Osteocyte (in vitro differentiated cells): ENCODE measurements at regions not wholly inside any gene's neighbourhood (a gene's known extent, or its start where the extent isn't known, plus 50 kb on each side); places are given as distances from the start of the nearest gene placed in this dataset.

ENCODE experiments used
- DNase-seq: peaks from one replicate; pipeline ENCODE4 v3.0.0; 2021; ENCODE audit warnings: mixed read lengths; ENCODE audit not compliant: unreplicated experiment; ENCODE audit errors: extremely low spot score
- H3K27ac Mint-ChIP-seq: one replicate; pipeline ENCODE4 v1.8.0; 2021; ENCODE audit warnings: mild to moderate bottlenecking, mixed read lengths; ENCODE audit not compliant: unreplicated experiment
- H3K27me3 Mint-ChIP-seq: one replicate; pipeline ENCODE4 v1.8.0; 2021; ENCODE audit warnings: mixed read lengths; ENCODE audit not compliant: unreplicated experiment
- H3K36me3 Mint-ChIP-seq: one replicate; pipeline ENCODE4 v1.8.0; 2021; ENCODE audit warnings: mixed read lengths; ENCODE audit not compliant: unreplicated experiment
- H3K4me1 Mint-ChIP-seq: one replicate; pipeline ENCODE4 v1.8.0; 2021; ENCODE audit warnings: mixed read lengths; ENCODE audit not compliant: unreplicated experiment
- H3K4me3 Mint-ChIP-seq: one replicate; pipeline ENCODE4 v1.8.0; 2021; ENCODE audit warnings: mild to moderate bottlenecking, moderate library complexity, mixed read lengths; ENCODE audit not compliant: unreplicated experiment
- H3K9me3 Mint-ChIP-seq: one replicate; pipeline ENCODE4 v1.8.0; 2021; ENCODE audit warnings: mixed read lengths; ENCODE audit not compliant: unreplicated experiment
- TF ChIP-seq, protein P1 (sequence below): fragments of 200-600 bp; sonication (generic); IDR thresholded peaks from 2 replicates; pipeline ENCODE4 v1.5.0; 2021; ENCODE audit warnings: antibody characterized with exemption, mild to moderate bottlenecking, moderate library complexity

DNA sequence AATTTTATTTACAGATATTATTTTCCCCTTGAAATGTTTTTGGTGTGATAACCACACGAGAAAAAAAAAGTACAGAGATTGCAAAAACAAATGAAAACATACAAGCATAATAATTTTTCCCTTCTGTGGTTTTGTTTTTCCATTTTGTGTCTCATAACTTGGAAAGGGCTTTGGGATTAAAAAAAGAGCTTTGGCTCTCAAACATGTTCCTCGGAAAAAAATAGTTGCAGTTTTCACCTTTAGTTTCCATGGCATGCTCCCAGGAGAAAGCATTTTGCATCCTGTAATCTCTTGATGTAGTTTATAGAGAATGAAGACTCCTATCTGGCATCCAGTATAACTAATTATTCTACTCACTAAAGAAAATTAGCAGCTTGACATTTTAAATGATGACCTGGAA is 362.1 kb upstream of the PDGFD start:
- H3K36me3 Mint-ChIP-seq = no peaks in the 10 kb centered on the region
- no peak overlapping the region for H3K4me3 Mint-ChIP-seq
- no peak overlapping the region for H3K27ac Mint-ChIP-seq
- TF ChIP-seq, protein P1, sequence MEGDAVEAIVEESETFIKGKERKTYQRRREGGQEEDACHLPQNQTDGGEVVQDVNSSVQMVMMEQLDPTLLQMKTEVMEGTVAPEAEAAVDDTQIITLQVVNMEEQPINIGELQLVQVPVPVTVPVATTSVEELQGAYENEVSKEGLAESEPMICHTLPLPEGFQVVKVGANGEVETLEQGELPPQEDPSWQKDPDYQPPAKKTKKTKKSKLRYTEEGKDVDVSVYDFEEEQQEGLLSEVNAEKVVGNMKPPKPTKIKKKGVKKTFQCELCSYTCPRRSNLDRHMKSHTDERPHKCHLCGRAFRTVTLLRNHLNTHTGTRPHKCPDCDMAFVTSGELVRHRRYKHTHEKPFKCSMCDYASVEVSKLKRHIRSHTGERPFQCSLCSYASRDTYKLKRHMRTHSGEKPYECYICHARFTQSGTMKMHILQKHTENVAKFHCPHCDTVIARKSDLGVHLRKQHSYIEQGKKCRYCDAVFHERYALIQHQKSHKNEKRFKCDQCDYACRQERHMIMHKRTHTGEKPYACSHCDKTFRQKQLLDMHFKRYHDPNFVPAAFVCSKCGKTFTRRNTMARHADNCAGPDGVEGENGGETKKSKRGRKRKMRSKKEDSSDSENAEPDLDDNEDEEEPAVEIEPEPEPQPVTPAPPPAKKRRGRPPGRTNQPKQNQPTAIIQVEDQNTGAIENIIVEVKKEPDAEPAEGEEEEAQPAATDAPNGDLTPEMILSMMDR = no peak
- no peaks in the 10 kb centered on the region for H3K27me3 Mint-ChIP-seq
- H3K9me3 Mint-ChIP-seq = no peaks in the 10 kb centered on the region
- no peaks in the 10 kb centered on the region for H3K4me1 Mint-ChIP-seq
- no peak for DNase-seq

DNA sequence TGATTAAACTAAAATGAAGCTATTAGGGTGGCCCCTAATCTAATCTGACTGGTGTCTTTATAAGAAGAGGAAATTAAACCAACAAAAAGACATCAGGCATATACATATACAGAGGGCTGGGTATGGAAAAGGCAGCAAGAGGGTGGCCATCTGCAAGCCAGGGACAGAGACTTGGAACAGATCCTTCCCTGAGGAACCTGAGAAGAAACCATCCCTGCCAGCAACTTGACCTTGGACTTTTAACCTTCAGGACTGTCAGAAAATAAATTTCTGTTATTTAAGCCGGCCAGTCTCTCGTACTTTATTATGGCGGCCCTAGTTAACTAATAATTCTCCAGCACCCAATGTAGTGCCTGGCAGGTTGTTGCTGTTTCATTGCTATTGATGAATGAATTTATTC is 361.5 kb upstream of the PDGFD start:
- H3K36me3 Mint-ChIP-seq = no peaks in the 10 kb centered on the region
- H3K9me3 Mint-ChIP-seq = no peaks in the 10 kb centered on the region
- TF ChIP-seq, protein P1 = no peak
- no peak overlapping the region for H3K27ac Mint-ChIP-seq
- no peak overlapping the region for H3K4me3 Mint-ChIP-seq
- DNase-seq = no peak
- no peaks in the 10 kb centered on the region for H3K27me3 Mint-ChIP-seq
- H3K4me1 Mint-ChIP-seq = no peaks in the 10 kb centered on the region

DNA sequence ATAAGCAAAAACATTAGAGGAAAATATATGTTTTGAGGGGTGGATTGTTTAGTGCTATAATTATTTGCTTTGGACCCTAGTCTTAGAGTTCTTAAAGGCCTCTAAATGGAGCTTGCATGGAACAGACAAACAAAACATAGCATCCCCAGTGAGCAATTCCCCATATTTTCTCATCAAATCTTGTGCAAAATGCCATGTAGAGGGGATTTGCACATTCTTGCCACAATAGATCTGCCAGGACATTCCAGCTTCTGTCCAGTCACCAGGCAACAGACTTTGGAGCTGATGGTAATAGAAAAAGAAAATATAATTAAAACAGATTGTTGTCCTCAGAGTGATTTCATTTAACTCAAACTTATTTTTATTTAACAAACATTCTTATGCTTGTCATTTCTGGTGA is 360.3 kb upstream of the PDGFD start:
- Mint-ChIP-seq H3K27ac (no peak overlapping the region), H3K36me3 (no peaks in the 10 kb centered on the region), H3K4me3 (no peak overlapping the region), H3K9me3 (no peaks in the 10 kb centered on the region), H3K4me1 (no peaks in the 10 kb centered on the region), H3K27me3 (no peaks in the 10 kb centered on the region)
- TF ChIP-seq, protein P1 = no peak
- no peak for DNase-seq

DNA sequence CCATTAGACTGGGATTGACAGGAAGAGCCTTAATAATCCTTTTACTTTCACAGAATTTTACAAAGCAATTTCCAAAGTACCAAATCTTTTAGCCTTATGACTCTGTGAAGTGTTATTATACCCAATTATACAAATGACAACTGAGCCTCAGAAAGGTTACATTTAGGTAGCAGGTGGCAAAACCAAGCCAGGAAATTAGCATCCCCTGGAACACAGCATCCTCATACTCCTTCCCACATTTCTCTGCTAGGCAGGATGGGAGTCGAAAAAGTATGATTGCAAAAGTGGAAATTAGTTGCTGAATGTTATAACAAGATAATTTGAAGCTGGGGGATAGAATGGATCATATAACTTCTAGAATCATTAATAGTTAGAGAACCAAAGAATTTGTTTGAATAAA is 359.7 kb upstream of the PDGFD start:
- Mint-ChIP-seq H3K9me3 (no peaks in the 10 kb centered on the region), H3K4me1 (no peaks in the 10 kb centered on the region), H3K36me3 (no peaks in the 10 kb centered on the region), H3K4me3 (no peak overlapping the region), H3K27ac (no peak overlapping the region), H3K27me3 (no peaks in the 10 kb centered on the region)
- TF ChIP-seq, protein P1 = no peak
- no peak for DNase-seq

DNA sequence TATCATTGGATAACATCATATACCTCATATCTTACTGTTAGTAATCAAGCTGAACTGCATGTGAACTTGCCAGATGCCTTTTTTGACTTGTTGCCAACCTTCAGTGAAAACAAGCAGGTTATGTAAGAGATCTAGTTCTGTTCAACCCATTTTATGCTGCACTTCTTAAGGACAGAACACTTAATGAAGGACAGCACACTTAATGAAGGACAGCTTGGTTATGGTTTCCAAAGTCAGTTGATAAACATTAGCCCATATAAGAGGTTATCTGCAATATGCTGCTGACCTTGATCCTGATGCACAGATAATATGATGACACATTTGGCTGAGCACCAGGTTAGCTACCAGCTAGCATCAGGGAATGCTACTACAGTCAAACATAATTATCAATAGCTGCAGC is 358.7 kb upstream of the PDGFD start:
- H3K36me3 Mint-ChIP-seq = no peaks in the 10 kb centered on the region
- no peaks in the 10 kb centered on the region for H3K4me1 Mint-ChIP-seq
- no peak overlapping the region for H3K4me3 Mint-ChIP-seq
- TF ChIP-seq, protein P1 = no peak
- DNase-seq = no peak
- no peak overlapping the region for H3K27ac Mint-ChIP-seq
- H3K27me3 Mint-ChIP-seq = no peaks in the 10 kb centered on the region
- H3K9me3 Mint-ChIP-seq = no peaks in the 10 kb centered on the region
